Astrocyte (in vitro differentiated cells and primary cell): ENCODE measurements at regions not wholly inside any gene's neighbourhood (a gene's known extent, or its start where the extent isn't known, plus 50 kb on each side); places are given as distances from the start of the nearest gene placed in this dataset.

Source experiments
- DNase-seq: peaks from one replicate; pipeline ENCODE4 v3.0.0-alpha.2; 2010; ENCODE audit warnings: low read depth
- FAIRE-seq: peaks from 2 replicates; lab custom pipeline; 2011; peaks lifted over from hg19 to GRCh38; lab: Jason Lieb, UNC
- H2AFZ ChIP-seq: 2 replicates; pipeline ENCODE4 v1.6.0; 2012; ENCODE audit warnings: low read depth, low read length, inconsistent platforms
- H3K27ac ChIP-seq: 2 replicates; pipeline ENCODE4 v1.5.1; 2011; ENCODE audit warnings: low read depth, low read length, inconsistent platforms
- H3K27me3 ChIP-seq: 2 replicates; pipeline ENCODE4 v1.6.0; 2011; ENCODE audit warnings: low read length, inconsistent platforms; ENCODE audit not compliant: insufficient read depth
- H3K36me3 ChIP-seq: 2 replicates; pipeline ENCODE4 v1.5.1; 2011; ENCODE audit warnings: low read length, inconsistent platforms; ENCODE audit not compliant: insufficient read depth
- H3K4me1 ChIP-seq: 2 replicates; pipeline ENCODE4 v1.5.1; 2011; ENCODE audit warnings: low read length, inconsistent platforms; ENCODE audit not compliant: insufficient read depth
- H3K4me2 ChIP-seq: 2 replicates; pipeline ENCODE4 v1.6.0; 2012; ENCODE audit warnings: low read length, inconsistent platforms
- H3K4me3 ChIP-seq: 2 replicates; pipeline ENCODE4 v1.5.1; 2011; ENCODE audit warnings: low read depth, mild to moderate bottlenecking, low read length, inconsistent platforms; ENCODE audit not compliant: insufficient read depth
- H3K79me2 ChIP-seq: 2 replicates; pipeline ENCODE4 v1.6.0; 2012; ENCODE audit warnings: mild to moderate bottlenecking, low read length, inconsistent platforms; ENCODE audit not compliant: insufficient read depth
- H3K9ac ChIP-seq: 2 replicates; pipeline ENCODE4 v1.6.0; 2012; ENCODE audit warnings: mild to moderate bottlenecking, low read length, inconsistent platforms
- H3K9me3 ChIP-seq: 2 replicates; pipeline ENCODE4 v1.5.1; 2012; ENCODE audit warnings: low read depth, mild to moderate bottlenecking, low read length, inconsistent platforms; ENCODE audit not compliant: insufficient read depth
- H4K20me1 ChIP-seq: 2 replicates; pipeline ENCODE4 v1.6.0; 2012; ENCODE audit warnings: low read length, inconsistent platforms; ENCODE audit not compliant: insufficient read depth
- H3K27ac Mint-ChIP-seq: one replicate; pipeline ENCODE4 v1.8.0; 2021; ENCODE audit warnings: mild to moderate bottlenecking, mixed read lengths; ENCODE audit not compliant: unreplicated experiment
- H3K27me3 Mint-ChIP-seq: one replicate; pipeline ENCODE4 v1.8.0; 2021; ENCODE audit warnings: low read depth, mixed read lengths; ENCODE audit not compliant: unreplicated experiment
- H3K36me3 Mint-ChIP-seq: one replicate; pipeline ENCODE4 v1.8.0; 2021; ENCODE audit warnings: low read depth, mixed read lengths; ENCODE audit not compliant: unreplicated experiment
- H3K4me1 Mint-ChIP-seq: one replicate; pipeline ENCODE4 v1.8.0; 2021; ENCODE audit warnings: low read depth, mixed read lengths; ENCODE audit not compliant: unreplicated experiment
- H3K4me3 Mint-ChIP-seq: one replicate; pipeline ENCODE4 v1.8.0; 2021; ENCODE audit warnings: mild to moderate bottlenecking, moderate library complexity, mixed read lengths; ENCODE audit not compliant: unreplicated experiment
- H3K9me3 Mint-ChIP-seq: one replicate; pipeline ENCODE4 v1.8.0; 2021; ENCODE audit warnings: mild to moderate bottlenecking, mixed read lengths; ENCODE audit not compliant: unreplicated experiment
- EZH2 ChIP-seq: IDR thresholded peaks from 2 replicates; pipeline ENCODE4 v1.6.1; 2012; ENCODE audit warnings: mild to moderate bottlenecking, low read length, inconsistent platforms; ENCODE audit not compliant: insufficient read depth
- TF ChIP-seq, protein P1 (sequence below): IDR thresholded peaks from 2 replicates; pipeline ENCODE4 v1.5.1; 2011; ENCODE audit warnings: low read depth, mild to moderate bottlenecking, inconsistent platforms, low read length, moderate library complexity; ENCODE audit not compliant: insufficient read depth

DNA sequence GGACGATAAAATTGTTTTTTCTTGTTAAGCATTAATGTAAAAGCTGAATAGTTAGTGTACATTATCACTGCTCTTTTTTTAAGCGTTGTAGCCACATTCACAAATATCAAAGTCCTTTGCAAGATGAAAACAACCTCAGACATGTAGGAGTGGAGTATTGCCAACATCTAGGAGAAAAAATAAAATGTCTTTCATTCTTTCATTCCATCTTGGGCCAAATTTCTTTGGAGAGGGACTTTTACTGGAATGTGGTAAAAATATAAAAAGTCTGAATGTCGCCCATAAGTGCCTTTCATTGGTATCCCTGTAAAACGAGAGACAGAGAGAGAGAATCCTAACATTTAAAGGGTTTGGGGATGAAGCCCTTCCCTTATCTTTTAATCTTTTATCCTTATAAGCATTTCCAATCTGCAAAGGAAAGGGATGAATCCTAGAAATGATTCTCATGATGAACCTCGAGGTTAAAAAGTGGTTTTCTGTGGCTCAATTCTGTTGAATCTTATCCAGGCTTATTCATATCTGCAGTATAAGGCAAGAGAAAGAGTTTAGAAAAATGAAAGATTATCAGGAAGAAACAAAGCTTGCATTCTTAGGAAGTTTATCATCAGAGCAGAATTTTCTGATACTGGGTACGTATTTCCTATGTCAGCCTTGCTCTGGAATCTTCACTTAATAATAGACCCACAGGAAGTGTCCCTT, 1031.7 kb downstream of the MCTP2 start:
- no peaks in the 10 kb centered on the region for H3K9me3 Mint-ChIP-seq
- peak; percentile 91 for DNase-seq
- Histone ChIP-seq H3K9ac (peak overlapping the region; percentile 44), H3K4me3 (no peak overlapping the region), H3K4me1 (peaks cover 22% of the 10 kb centered on the region), H3K4me2 (peak overlapping the region; percentile 60), H3K27me3 (no peaks in the 10 kb centered on the region), H3K27ac (peak overlapping the region; percentile 61), H3K36me3 (no peaks in the 10 kb centered on the region), H3K79me2 (no peaks in the 10 kb centered on the region), H3K9me3 (no peaks in the 10 kb centered on the region), H2AFZ (no peak overlapping the region), H4K20me1 (no peaks in the 10 kb centered on the region)
- H3K4me3 Mint-ChIP-seq, result no peak overlapping the region
- TF ChIP-seq, protein P1, sequence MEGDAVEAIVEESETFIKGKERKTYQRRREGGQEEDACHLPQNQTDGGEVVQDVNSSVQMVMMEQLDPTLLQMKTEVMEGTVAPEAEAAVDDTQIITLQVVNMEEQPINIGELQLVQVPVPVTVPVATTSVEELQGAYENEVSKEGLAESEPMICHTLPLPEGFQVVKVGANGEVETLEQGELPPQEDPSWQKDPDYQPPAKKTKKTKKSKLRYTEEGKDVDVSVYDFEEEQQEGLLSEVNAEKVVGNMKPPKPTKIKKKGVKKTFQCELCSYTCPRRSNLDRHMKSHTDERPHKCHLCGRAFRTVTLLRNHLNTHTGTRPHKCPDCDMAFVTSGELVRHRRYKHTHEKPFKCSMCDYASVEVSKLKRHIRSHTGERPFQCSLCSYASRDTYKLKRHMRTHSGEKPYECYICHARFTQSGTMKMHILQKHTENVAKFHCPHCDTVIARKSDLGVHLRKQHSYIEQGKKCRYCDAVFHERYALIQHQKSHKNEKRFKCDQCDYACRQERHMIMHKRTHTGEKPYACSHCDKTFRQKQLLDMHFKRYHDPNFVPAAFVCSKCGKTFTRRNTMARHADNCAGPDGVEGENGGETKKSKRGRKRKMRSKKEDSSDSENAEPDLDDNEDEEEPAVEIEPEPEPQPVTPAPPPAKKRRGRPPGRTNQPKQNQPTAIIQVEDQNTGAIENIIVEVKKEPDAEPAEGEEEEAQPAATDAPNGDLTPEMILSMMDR, result no peak
- TF ChIP-seq EZH2, result no peak
- H3K36me3 Mint-ChIP-seq, result no peaks in the 10 kb centered on the region
- peaks cover 26% of the 10 kb centered on the region for H3K4me1 Mint-ChIP-seq
- FAIRE-seq, result peak; percentile 87
- no peaks in the 10 kb centered on the region for H3K27me3 Mint-ChIP-seq
- peak overlapping the region; percentile 84 for H3K27ac Mint-ChIP-seq

DNA sequence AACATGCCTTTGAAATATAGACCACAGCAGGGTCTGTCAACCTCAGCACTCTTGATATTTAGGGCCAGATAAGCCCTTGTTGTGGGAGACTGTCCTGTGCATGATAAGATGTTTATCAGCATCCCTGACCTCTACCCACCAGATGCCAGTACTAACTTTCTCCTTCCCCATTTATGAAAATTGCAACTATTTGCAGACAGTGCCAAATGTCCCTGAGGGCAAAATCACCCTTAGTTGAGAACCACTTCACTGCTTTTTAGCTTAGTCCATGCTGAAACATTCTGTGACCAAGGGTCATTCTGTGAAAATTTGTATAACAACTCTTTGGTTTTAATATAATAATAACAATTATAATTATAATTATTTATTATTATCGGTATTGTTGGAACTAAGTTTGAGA, 1032.4 kb downstream of the MCTP2 start:
- H3K79me2 ChIP-seq, result no peaks in the 10 kb centered on the region
- H3K9me3 ChIP-seq, result no peaks in the 10 kb centered on the region
- H3K27me3 Mint-ChIP-seq, result no peaks in the 10 kb centered on the region
- peaks cover 22% of the 10 kb centered on the region for H3K4me1 ChIP-seq
- TF ChIP-seq, protein P1, result no peak
- TF ChIP-seq EZH2, result no peak
- H3K27me3 ChIP-seq, result no peaks in the 10 kb centered on the region
- no peaks in the 10 kb centered on the region for H3K36me3 ChIP-seq
- peak overlapping the region; percentile 60 for H3K4me2 ChIP-seq
- H3K9ac ChIP-seq, result no peak overlapping the region
- H3K27ac ChIP-seq, result peak overlapping the region; percentile 26
- H3K9me3 Mint-ChIP-seq, result no peaks in the 10 kb centered on the region
- no peak overlapping the region for H3K27ac Mint-ChIP-seq
- H3K4me1 Mint-ChIP-seq, result peaks cover 26% of the 10 kb centered on the region
- no peak for DNase-seq
- no peak overlapping the region for H2AFZ ChIP-seq
- H3K4me3 Mint-ChIP-seq, result no peak overlapping the region
- no peaks in the 10 kb centered on the region for H4K20me1 ChIP-seq
- H3K36me3 Mint-ChIP-seq, result no peaks in the 10 kb centered on the region
- FAIRE-seq, result no peak
- H3K4me3 ChIP-seq, result no peak overlapping the region

DNA sequence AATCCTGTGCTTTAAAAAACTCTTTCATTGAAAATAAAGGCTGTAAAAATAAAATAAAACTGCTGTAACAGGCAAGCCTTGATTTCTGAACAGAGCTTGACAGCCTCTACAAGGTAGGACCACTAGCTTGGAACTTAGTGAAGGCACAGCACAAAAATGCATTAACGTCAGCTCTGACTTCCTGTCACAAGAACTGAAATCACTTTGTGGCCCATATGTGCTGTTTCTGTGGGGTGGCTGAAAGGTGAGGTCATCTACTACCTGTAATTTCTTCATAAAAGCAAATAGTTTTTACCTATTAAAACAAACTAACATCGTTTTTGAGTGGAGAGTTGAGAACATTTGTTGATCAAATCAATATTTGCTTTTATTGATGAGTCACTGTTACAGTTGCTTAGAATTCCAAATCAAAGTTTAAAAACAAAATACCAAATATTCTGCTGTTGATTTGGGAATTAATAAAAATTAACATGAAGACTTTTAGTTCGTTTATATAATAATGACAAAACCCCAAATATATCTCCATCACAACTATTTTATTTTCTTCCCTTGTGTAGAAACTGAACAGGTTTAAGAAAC, 1034.1 kb downstream of the MCTP2 start:
- no peaks in the 10 kb centered on the region for H3K79me2 ChIP-seq
- Mint-ChIP-seq H3K36me3 (no peaks in the 10 kb centered on the region), H3K27ac (no peak overlapping the region), H3K9me3 (no peaks in the 10 kb centered on the region), H3K27me3 (no peaks in the 10 kb centered on the region), H3K4me3 (no peak overlapping the region), H3K4me1 (peaks cover 20% of the 10 kb centered on the region)
- TF ChIP-seq, protein P1, result no peak
- TF ChIP-seq EZH2, result no peak
- H3K27ac ChIP-seq, result no peak overlapping the region
- H3K36me3 ChIP-seq, result no peaks in the 10 kb centered on the region
- FAIRE-seq (no peak), DNase-seq (no peak)
- H3K27me3 ChIP-seq, result no peaks in the 10 kb centered on the region
- no peak overlapping the region for H3K4me3 ChIP-seq
- H2AFZ ChIP-seq, result no peak overlapping the region
- H3K4me2 ChIP-seq, result no peak overlapping the region
- no peak overlapping the region for H3K9ac ChIP-seq
- H3K9me3 ChIP-seq, result no peaks in the 10 kb centered on the region
- peaks cover 15% of the 10 kb centered on the region for H3K4me1 ChIP-seq
- H4K20me1 ChIP-seq, result no peaks in the 10 kb centered on the region
